ENCODE measurements at regions not wholly inside any gene's neighbourhood (a gene's known extent, or its start where the extent isn't known, plus 50 kb on each side); places are given as distances from the start of the nearest gene placed in this dataset.
"Not testable (repeated sequence)": the region's sequence is repeated elsewhere in the genome, so short reads cannot be mapped to it uniquely, and the experiment has no call there.

DNA sequence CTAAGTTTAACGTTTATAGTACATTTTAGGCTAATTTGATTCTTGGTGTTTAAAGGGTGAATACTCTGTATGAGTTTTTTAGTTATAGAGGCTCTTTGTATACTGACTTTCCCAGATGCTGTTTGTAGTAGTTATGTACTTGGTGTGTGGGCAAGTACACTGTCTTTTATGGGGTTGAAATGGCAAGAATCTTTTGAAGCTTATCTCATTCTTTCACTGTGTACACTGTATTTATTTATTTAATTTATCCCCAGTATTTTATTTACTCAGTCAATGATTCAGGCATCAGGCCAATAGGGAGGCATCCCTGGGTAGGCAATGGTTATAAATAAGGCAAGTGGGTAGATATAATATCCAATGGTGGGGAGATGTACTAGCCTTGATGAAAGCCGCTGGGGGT, 277.0 kb upstream of the PTCHD4 start:
- ChIA-PET POLR2A (no interaction called here), CTCF (no interaction called here)
- no peak for DNase-seq (ENCODE audit: low read depth)

DNA sequence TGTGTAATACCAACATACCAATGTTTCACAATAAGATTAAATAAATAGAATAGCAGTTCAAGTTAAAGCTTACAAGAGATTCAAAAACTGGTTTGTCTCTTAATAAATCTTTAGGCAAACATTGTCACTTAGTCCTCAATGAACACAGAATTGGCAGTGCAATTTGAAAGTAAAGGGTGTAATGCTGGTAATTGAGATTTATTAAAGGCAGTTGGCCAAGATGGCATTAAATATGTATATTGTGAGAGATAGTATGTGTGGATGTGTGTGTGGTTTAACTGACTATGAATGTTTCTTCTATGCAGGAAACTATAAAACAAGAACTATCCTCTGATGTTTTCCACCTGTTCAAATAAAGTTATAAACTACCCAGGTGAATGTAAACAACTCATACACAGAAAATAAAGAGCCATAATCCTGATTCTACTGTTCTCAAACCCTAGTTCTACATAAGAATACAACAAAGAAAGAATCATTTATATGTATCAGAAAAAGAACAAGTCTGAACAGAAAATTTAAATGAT, 267.9 kb upstream of the PTCHD4 start:
- ChIA-PET CTCF (no interaction called here), POLR2A (no interaction called here)

More for the DNA sequence above, 277.0 kb upstream of the PTCHD4 start:
- Histone ChIP-seq H3K27me3 (ENCODE audit: control insufficient read depth, insufficient read depth, low read length) (no peaks in the 10 kb centered on the region), H3K4me3 (ENCODE audit: low read depth, low read length) (no peak overlapping the region), H3K36me3 (ENCODE audit: control insufficient read depth, insufficient read depth, low read length) (no peaks in the 10 kb centered on the region)
- TF ChIP-seq, protein P1, sequence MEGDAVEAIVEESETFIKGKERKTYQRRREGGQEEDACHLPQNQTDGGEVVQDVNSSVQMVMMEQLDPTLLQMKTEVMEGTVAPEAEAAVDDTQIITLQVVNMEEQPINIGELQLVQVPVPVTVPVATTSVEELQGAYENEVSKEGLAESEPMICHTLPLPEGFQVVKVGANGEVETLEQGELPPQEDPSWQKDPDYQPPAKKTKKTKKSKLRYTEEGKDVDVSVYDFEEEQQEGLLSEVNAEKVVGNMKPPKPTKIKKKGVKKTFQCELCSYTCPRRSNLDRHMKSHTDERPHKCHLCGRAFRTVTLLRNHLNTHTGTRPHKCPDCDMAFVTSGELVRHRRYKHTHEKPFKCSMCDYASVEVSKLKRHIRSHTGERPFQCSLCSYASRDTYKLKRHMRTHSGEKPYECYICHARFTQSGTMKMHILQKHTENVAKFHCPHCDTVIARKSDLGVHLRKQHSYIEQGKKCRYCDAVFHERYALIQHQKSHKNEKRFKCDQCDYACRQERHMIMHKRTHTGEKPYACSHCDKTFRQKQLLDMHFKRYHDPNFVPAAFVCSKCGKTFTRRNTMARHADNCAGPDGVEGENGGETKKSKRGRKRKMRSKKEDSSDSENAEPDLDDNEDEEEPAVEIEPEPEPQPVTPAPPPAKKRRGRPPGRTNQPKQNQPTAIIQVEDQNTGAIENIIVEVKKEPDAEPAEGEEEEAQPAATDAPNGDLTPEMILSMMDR (IDR thresholded peaks at IDR 0.05; ENCODE audit: insufficient read depth, low read depth, low read length) = no peak

DNA sequence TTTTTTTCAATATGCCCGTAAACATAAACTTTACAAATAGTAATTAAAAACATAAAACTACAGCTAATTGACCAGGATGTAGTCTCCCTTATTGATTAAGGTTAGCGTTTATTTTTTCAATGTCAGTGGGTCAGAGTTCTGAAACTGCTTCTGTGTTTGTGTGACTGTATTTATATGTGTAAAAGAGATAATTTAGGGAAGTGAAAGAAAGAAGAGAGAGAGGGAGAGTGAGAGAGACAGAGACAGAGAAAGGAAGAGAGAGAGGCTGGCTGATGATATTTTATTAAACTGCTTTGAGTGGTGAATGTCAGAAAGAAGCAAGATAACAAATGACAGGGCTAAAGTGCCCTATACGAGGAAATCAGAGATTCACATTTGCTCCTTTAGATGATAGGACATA, 266.1 kb upstream of the PTCHD4 start:
- Histone ChIP-seq H3K27me3 (ENCODE audit: control insufficient read depth, insufficient read depth, low read length) (no peaks in the 10 kb centered on the region), H3K36me3 (ENCODE audit: control insufficient read depth, insufficient read depth, low read length) (no peaks in the 10 kb centered on the region), H3K4me3 (ENCODE audit: low read depth, low read length) (no peak overlapping the region)
- TF ChIP-seq, protein P1 (IDR thresholded peaks at IDR 0.05; ENCODE audit: insufficient read depth, low read depth, low read length) = no peak
- no peak for DNase-seq (ENCODE audit: low read depth)
- CTCF ChIA-PET = interaction anchor here (0.6 kb wide), 1 partner anchor 820 kb away, joined by 3 read pairs; no protein-coding TSS in a partner anchor
- POLR2A ChIA-PET = no interaction called here

More for the DNA sequence above, 267.9 kb upstream of the PTCHD4 start:
- Histone ChIP-seq H3K36me3 (ENCODE audit: control insufficient read depth, insufficient read depth, low read length) (no peaks in the 10 kb centered on the region), H3K4me3 (ENCODE audit: low read depth, low read length) (no peak overlapping the region), H3K27me3 (ENCODE audit: control insufficient read depth, insufficient read depth, low read length) (no peaks in the 10 kb centered on the region)
- TF ChIP-seq, protein P1 (IDR thresholded peaks at IDR 0.05; ENCODE audit: insufficient read depth, low read depth, low read length) = no peak
- DNase-seq (ENCODE audit: low read depth) = no peak

DNA sequence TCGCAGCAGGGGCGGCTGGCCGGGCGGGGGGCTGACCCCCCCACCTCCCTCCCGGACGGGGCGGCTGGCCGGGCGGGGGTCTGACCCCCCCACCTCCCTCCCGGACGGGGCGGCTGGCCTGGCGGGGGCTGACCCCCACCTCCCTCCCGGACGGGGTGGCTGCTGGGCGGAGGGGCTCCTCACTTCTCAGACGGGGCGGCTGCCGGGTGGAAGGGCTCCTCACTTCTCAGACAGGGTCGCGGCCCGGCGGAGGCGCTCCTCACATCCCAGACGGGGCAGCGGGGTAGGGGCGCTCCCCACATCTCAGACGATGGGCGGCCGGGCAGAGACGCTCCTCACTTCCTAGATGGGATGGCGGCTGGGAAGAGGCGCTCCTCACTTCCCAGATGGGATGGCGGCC, 260.2 kb upstream of the PTCHD4 start:
- H3K27me3 ChIP-seq (ENCODE audit: control insufficient read depth, insufficient read depth, low read length); CTCF ChIA-PET; H3K36me3 ChIP-seq (ENCODE audit: control insufficient read depth, insufficient read depth, low read length); POLR2A ChIA-PET; DNase-seq (ENCODE audit: low read depth); H3K4me3 ChIP-seq (ENCODE audit: low read depth, low read length): not testable (repeated sequence)

DNA sequence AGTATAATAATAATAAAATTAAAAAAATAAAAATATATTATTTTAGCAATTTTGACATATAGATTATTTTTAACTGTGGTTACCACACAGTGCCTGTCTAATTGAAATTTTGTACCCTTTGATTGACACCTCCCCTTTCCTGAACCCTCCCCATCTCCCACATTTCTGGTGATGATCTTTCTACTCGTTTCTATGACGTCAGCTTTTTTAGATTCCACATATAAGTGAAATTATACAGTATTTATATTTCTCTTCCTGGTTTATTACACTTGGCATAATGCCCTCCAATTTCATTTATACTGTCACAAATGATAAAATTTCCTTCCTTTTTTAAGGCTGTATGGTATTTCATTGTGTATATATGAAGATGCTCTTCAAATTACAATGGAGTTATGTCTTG, 258.1 kb upstream of the PTCHD4 start:
- no peaks in the 10 kb centered on the region for H3K27me3 ChIP-seq (ENCODE audit: control insufficient read depth, insufficient read depth, low read length)
- H3K36me3 ChIP-seq (ENCODE audit: control insufficient read depth, insufficient read depth, low read length) = no peaks in the 10 kb centered on the region
- no peak overlapping the region for H3K4me3 ChIP-seq (ENCODE audit: low read depth, low read length)
- DNase-seq (ENCODE audit: low read depth) = no peak
- ChIA-PET POLR2A (no interaction called here), CTCF (no interaction called here)
- TF ChIP-seq, protein P1 (IDR thresholded peaks at IDR 0.05; ENCODE audit: insufficient read depth, low read depth, low read length) = no peak

DNA sequence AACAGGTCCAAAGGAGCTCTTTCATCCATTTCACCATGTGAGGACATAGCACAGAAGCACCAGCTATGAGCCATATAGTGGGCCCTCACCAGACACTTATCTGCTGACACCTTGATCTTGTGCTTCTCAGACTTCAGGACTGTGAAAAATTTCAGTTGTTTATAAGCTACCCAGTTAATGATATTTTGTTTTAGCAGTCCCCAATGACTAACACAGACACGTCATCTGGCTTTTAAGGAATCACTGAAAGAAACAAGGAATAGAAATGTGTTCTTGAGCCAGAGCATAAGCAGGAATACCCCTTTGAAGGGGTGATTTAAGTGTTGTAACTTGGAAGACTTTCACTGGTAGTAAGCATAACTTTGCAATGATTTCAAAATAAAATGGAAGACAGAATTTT, 214.7 kb upstream of the PTCHD4 start:
- no peak overlapping the region for H3K4me3 ChIP-seq (ENCODE audit: low read depth, low read length)
- DNase-seq (ENCODE audit: low read depth) = no peak
- no peaks in the 10 kb centered on the region for H3K36me3 ChIP-seq (ENCODE audit: control insufficient read depth, insufficient read depth, low read length)
- ChIA-PET POLR2A (no interaction called here), CTCF (no interaction called here)
- TF ChIP-seq, protein P1 (IDR thresholded peaks at IDR 0.05; ENCODE audit: insufficient read depth, low read depth, low read length) = no peak
- no peaks in the 10 kb centered on the region for H3K27me3 ChIP-seq (ENCODE audit: control insufficient read depth, insufficient read depth, low read length)

All from BJ (cell line).